Astrocyte of the spinal cord (primary cell): ENCODE measurements at regions not wholly inside any gene's neighbourhood (a gene's known extent, or its start where the extent isn't known, plus 50 kb on each side); places are given as distances from the start of the nearest gene placed in this dataset.

ENCODE experiments used
- DNase-seq: peaks from one replicate; pipeline ENCODE4 v3.0.0; 2011; ENCODE audit warnings: low read depth, low spot score
- H3K4me3 ChIP-seq: 2 replicates; pipeline ENCODE4 v1.5.1; 2011; ENCODE audit warnings: low read depth, mild to moderate bottlenecking, low read length, moderate library complexity
- in situ Hi-C: cut with HindIII; loops from 2 replicates; pipeline ENCODE4 v1.10.0; 2017; ENCODE audit warnings: low sequenced_read_pairs
- TF ChIP-seq, protein P1 (sequence below): IDR thresholded peaks from 2 replicates; pipeline ENCODE4 v1.5.1; 2012; ENCODE audit warnings: low read depth, mild to moderate bottlenecking, low read length, inconsistent platforms

DNA sequence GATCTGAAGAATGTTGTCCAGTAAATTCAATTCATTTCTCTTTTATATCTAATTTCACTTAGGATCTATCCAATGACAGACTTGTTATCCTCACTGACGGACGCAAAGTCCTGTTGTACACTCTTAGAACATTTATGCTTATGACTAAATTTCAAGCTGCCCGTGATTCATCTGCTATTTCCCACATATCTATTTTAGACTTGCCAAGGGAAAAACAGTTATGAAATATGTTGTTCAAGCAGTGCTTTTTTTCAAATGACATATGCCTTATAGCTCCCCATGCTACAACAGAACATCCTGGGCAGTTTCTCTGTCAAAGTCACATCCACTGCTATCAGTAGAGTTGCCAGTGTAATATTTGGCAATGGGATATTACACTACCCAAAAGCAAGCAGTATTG is 94.2 kb upstream of the CBLN2 start:
- no peak overlapping the region for H3K4me3 ChIP-seq
- DNase-seq = no peak
- in situ Hi-C loops = no loop called here
- TF ChIP-seq, protein P1, sequence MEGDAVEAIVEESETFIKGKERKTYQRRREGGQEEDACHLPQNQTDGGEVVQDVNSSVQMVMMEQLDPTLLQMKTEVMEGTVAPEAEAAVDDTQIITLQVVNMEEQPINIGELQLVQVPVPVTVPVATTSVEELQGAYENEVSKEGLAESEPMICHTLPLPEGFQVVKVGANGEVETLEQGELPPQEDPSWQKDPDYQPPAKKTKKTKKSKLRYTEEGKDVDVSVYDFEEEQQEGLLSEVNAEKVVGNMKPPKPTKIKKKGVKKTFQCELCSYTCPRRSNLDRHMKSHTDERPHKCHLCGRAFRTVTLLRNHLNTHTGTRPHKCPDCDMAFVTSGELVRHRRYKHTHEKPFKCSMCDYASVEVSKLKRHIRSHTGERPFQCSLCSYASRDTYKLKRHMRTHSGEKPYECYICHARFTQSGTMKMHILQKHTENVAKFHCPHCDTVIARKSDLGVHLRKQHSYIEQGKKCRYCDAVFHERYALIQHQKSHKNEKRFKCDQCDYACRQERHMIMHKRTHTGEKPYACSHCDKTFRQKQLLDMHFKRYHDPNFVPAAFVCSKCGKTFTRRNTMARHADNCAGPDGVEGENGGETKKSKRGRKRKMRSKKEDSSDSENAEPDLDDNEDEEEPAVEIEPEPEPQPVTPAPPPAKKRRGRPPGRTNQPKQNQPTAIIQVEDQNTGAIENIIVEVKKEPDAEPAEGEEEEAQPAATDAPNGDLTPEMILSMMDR = no peak

DNA sequence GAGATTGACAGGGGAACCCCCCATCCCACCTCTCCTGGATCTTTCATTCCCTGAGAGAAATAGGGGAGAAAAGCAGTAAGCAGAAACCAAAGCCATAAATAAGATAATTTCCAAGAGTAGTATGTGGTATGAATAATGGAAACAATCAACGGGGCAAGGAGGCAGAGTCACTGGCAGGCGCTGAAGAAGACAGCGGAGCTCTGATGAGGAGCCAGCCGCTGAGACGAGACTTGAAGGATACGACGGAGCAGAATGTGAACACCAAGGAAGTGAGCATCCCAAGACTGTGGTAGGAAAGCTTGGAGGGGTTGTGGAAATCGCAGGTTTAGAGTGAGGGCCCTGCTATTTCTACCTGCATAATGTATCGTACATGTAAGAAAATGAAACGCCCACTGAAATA is 93.6 kb upstream of the CBLN2 start:
- DNase-seq = no peak
- in situ Hi-C loops = no loop called here
- TF ChIP-seq, protein P1 = no peak
- no peak overlapping the region for H3K4me3 ChIP-seq

DNA sequence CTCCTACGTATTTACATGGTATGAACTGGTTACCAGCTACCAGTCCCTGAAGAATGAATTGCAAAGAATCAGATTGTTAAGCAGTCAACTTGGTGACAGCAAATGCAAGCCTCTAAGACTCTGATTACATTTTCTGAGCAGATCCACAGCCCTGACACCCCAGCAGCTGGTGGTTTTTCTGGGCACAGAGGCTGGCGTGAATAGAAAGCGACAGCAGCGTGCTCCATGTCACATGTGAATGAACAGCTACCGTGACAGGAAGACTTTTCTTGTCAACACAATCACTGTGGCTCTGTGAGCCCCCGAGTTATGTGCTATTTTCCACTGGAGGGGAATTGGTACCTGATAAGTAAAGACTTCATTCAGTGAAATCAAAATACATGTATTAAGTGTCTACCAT is 93.2 kb upstream of the CBLN2 start:
- in situ Hi-C loops = no loop called here
- no peak for DNase-seq
- TF ChIP-seq, protein P1 = no peak
- H3K4me3 ChIP-seq = no peak overlapping the region

GRCh38 chr18:72636611-72637010 is 92.5 kb upstream of the CBLN2 start:
- no peak overlapping the region for H3K4me3 ChIP-seq
- TF ChIP-seq, protein P1 = no peak
- in situ Hi-C loops = no loop called here
- no peak for DNase-seq

GRCh38 chr18:72634500-72634899 is 90.4 kb upstream of the CBLN2 start:
- in situ Hi-C loops = no loop called here
- DNase-seq = no peak
- TF ChIP-seq, protein P1 = no peak

GRCh38 chr18:72630991-72631390 is 86.8 kb upstream of the CBLN2 start:
- in situ Hi-C loops = no loop called here
- TF ChIP-seq, protein P1 = no peak
- H3K4me3 ChIP-seq = no peak overlapping the region
- no peak for DNase-seq

More at GRCh38 chr18:72634500-72634899, 90.4 kb upstream of the CBLN2 start:
- H3K4me3 ChIP-seq = no peak overlapping the region

- H3K4me3 ChIP-seq = no peak overlapping the region
- DNase-seq = no peak
- in situ Hi-C loops = no loop called here
- TF ChIP-seq, protein P1 = no peak
Measured at GRCh38 chr18:72623444-72623843, 79.3 kb upstream of the CBLN2 start.
